ENCODE measurements at regions not wholly inside any gene's neighbourhood (a gene's known extent, or its start where the extent isn't known, plus 50 kb on each side); places are given as distances from the start of the nearest gene placed in this dataset.

DNA sequence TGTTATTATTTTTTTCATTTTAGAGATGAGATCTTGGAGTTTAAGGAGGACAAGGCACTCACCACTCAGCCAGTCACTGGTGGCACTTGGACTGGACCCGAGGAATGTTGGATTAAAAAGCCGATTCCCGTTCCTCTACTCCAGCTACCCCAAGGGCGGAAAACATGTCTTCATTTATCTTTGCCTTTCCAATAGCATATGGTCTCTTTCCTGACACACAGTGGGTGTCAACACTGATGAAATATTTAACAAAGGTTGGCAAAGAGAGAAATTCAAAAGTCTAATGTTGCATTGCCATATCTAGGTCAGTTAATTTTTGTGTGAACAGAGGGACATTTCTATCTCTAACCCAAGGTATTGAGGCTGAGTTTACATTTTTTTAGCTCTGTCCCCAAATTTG, 459.7 kb downstream of the RBFOX1 start:
- TF ChIP-seq, protein P1, sequence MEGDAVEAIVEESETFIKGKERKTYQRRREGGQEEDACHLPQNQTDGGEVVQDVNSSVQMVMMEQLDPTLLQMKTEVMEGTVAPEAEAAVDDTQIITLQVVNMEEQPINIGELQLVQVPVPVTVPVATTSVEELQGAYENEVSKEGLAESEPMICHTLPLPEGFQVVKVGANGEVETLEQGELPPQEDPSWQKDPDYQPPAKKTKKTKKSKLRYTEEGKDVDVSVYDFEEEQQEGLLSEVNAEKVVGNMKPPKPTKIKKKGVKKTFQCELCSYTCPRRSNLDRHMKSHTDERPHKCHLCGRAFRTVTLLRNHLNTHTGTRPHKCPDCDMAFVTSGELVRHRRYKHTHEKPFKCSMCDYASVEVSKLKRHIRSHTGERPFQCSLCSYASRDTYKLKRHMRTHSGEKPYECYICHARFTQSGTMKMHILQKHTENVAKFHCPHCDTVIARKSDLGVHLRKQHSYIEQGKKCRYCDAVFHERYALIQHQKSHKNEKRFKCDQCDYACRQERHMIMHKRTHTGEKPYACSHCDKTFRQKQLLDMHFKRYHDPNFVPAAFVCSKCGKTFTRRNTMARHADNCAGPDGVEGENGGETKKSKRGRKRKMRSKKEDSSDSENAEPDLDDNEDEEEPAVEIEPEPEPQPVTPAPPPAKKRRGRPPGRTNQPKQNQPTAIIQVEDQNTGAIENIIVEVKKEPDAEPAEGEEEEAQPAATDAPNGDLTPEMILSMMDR (IDR thresholded peaks at IDR 0.05; ENCODE audit: control extremely low read depth in 1 of 3, insufficient read depth in 1 of 3, low read depth in 1 of 3, low read length in 3 of 3) = no peak
- TF ChIP-seq EZH2 (IDR thresholded peaks at IDR 0.05; ENCODE audit: low read depth, low read length, severe bottlenecking) = no peak
- TF ChIP-seq SIN3A (conservative IDR thresholded peaks at IDR 0.05 in 1 of 2, IDR thresholded peaks at IDR 0.05 in 1 of 2; ENCODE audit: low read depth in 1 of 2, low read length in 2 of 2) = no peak
- TF ChIP-seq RXRA (IDR thresholded peaks at IDR 0.05; ENCODE audit: insufficient read depth, low read depth, low read length) = no peak
- TF ChIP-seq GTF2F1 (IDR thresholded peaks at IDR 0.05; ENCODE audit: borderline replicate concordance, low read depth, low read length) = no peak
- no peak for TF ChIP-seq POLR2A (IDR thresholded peaks at IDR 0.05; ENCODE audit: control extremely low read depth in 1 of 2, low read depth in 2 of 2, low read length in 2 of 2)
- no peak for TF ChIP-seq BRCA1 (IDR thresholded peaks at IDR 0.05; ENCODE audit: low read depth, low read length)
- TF ChIP-seq, protein P2, sequence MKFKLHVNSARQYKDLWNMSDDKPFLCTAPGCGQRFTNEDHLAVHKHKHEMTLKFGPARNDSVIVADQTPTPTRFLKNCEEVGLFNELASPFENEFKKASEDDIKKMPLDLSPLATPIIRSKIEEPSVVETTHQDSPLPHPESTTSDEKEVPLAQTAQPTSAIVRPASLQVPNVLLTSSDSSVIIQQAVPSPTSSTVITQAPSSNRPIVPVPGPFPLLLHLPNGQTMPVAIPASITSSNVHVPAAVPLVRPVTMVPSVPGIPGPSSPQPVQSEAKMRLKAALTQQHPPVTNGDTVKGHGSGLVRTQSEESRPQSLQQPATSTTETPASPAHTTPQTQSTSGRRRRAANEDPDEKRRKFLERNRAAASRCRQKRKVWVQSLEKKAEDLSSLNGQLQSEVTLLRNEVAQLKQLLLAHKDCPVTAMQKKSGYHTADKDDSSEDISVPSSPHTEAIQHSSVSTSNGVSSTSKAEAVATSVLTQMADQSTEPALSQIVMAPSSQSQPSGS (IDR thresholded peaks at IDR 0.05; ENCODE audit: low read length) = no peak
- TF ChIP-seq ZNF274 (IDR thresholded peaks at IDR 0.05; ENCODE audit: borderline replicate concordance, extremely low read depth, low read length) = no peak
- no peak for TF ChIP-seq RFX5 (IDR thresholded peaks at IDR 0.05; ENCODE audit: borderline replicate concordance, low read depth, low read length)
- no peak for TF ChIP-seq RAD21 (IDR thresholded peaks at IDR 0.05 in 1 of 2, conservative IDR thresholded peaks at IDR 0.05 in 1 of 2; ENCODE audit: low read depth in 2 of 2, low read length in 2 of 2)
- no peak for TF ChIP-seq POLR2AphosphoS5 (IDR thresholded peaks at IDR 0.05; ENCODE audit: low read depth, low read length)
- TF ChIP-seq KDM1A (IDR thresholded peaks at IDR 0.05; ENCODE audit: borderline replicate concordance, low read length) = no peak
